DND-41 (cell line): ENCODE measurements at regions not wholly inside any gene's neighbourhood (a gene's known extent, or its start where the extent isn't known, plus 50 kb on each side); places are given as distances from the start of the nearest gene placed in this dataset.

ENCODE experiments used
- CTCF ChIP-seq: IDR thresholded peaks from 2 replicates; pipeline ENCODE4 v1.5.1; 2012; ENCODE audit warnings: borderline replicate concordance, low read length, moderate library complexity, mild to moderate bottlenecking; ENCODE audit not compliant: poor library complexity, severe bottlenecking; ENCODE audit errors: extremely low read depth
- EZH2 ChIP-seq: IDR thresholded peaks from 3 replicates; pipeline ENCODE4 v1.6.1; 2012; ENCODE audit warnings: borderline replicate concordance, low read depth, mild to moderate bottlenecking, moderate library complexity, low read length, inconsistent platforms; ENCODE audit not compliant: severe bottlenecking

DNA sequence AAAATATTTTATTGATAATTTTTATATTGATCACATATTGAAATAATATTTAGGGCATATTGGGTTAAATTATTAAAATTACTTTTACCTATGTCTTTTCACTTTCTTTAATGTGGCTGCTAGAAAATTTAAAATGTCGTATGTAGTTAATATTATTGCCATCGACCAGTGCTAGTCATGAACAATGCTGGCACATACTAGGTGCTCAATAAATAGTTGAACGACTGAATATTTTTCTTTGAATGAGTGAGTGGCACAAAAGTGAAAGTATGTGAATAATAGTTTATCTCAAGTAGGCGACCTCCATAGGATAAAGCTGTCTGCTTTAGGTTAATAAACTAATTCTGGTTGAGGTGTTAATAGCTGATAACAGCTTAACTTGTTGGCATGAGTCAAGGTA, 150.8 kb upstream of the FGGY start:
- TF ChIP-seq CTCF (no peak), EZH2 (no peak)
